ENCODE measurements at regions not wholly inside any gene's neighbourhood (a gene's known extent, or its start where the extent isn't known, plus 50 kb on each side); places are given as distances from the start of the nearest gene placed in this dataset.

- Mint-ChIP-seq H3K27me3 (peaks cover 39% of the 10 kb centered on the region), H3K9me3 (no peaks in the 10 kb centered on the region)
Observed at GRCh38 chr2:133900909-133901308, 332.6 kb upstream of the NCKAP5 start.

GRCh38 chr2:133906396-133906795 is 338.1 kb upstream of the NCKAP5 start:
- Mint-ChIP-seq H3K9me3 (peaks cover 12% of the 10 kb centered on the region), H3K36me3 (ENCODE audit: insufficient read depth) (no peaks in the 10 kb centered on the region), H3K27me3 (peaks cover 60% of the 10 kb centered on the region), H3K4me1 (no peaks in the 10 kb centered on the region), H3K4me3 (no peak overlapping the region), H3K27ac (ENCODE audit: low read depth) (no peak overlapping the region)
- ATAC-seq (replicated peaks; ENCODE audit: extremely low read depth, poor library complexity, severe bottlenecking) (no peak), DNase-seq (ENCODE audit: low spot score in 2 of 2) (no peak)

More at GRCh38 chr2:133900909-133901308, 332.6 kb upstream of the NCKAP5 start:
- no peak overlapping the region for H3K4me3 Mint-ChIP-seq
- ATAC-seq (replicated peaks; ENCODE audit: extremely low read depth, poor library complexity, severe bottlenecking), result no peak
- no peaks in the 10 kb centered on the region for H3K36me3 Mint-ChIP-seq (ENCODE audit: insufficient read depth)
- no peak overlapping the region for H3K27ac Mint-ChIP-seq (ENCODE audit: low read depth)
- DNase-seq (ENCODE audit: low spot score in 2 of 2), result no peak
- no peaks in the 10 kb centered on the region for H3K4me1 Mint-ChIP-seq

- DNase-seq (ENCODE audit: low spot score in 2 of 2), result no peak
- no peak for ATAC-seq (replicated peaks; ENCODE audit: extremely low read depth, poor library complexity, severe bottlenecking)
- H3K4me3 Mint-ChIP-seq, result no peak overlapping the region
- no peaks in the 10 kb centered on the region for H3K4me1 Mint-ChIP-seq
- no peak overlapping the region for H3K27ac Mint-ChIP-seq (ENCODE audit: low read depth)
- peaks cover 55% of the 10 kb centered on the region for H3K27me3 Mint-ChIP-seq
- peaks cover 12% of the 10 kb centered on the region for H3K9me3 Mint-ChIP-seq
- no peaks in the 10 kb centered on the region for H3K36me3 Mint-ChIP-seq (ENCODE audit: insufficient read depth)
Observed at GRCh38 chr2:133906926-133907325, 338.7 kb upstream of the NCKAP5 start.

DNA sequence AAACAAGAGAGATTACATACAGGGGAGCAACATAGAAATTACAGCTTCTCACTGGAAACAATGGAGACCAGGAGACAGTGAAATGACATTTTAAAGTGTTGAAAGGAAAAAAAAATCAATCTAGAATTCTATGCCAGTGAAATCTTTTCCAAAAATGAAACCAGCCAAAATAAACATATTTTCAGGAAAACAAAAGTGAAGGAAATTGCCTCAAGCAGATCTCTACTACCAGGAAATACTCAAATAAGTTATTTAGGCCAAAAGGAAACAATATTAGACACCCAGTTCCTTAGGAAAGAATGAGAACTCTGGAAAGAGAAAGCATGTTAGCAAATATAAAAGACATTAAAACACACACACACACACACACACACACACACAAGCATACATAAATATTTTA is 339.9 kb upstream of the NCKAP5 start:
- H3K27ac Mint-ChIP-seq (ENCODE audit: low read depth), result no peak overlapping the region
- DNase-seq (ENCODE audit: low spot score in 2 of 2) (no peak), ATAC-seq (replicated peaks; ENCODE audit: extremely low read depth, poor library complexity, severe bottlenecking) (no peak)
- peaks cover 12% of the 10 kb centered on the region for H3K9me3 Mint-ChIP-seq
- H3K4me3 Mint-ChIP-seq, result no peak overlapping the region
- peaks cover 42% of the 10 kb centered on the region for H3K27me3 Mint-ChIP-seq
- H3K4me1 Mint-ChIP-seq, result no peaks in the 10 kb centered on the region
- no peaks in the 10 kb centered on the region for H3K36me3 Mint-ChIP-seq (ENCODE audit: insufficient read depth)

DNA sequence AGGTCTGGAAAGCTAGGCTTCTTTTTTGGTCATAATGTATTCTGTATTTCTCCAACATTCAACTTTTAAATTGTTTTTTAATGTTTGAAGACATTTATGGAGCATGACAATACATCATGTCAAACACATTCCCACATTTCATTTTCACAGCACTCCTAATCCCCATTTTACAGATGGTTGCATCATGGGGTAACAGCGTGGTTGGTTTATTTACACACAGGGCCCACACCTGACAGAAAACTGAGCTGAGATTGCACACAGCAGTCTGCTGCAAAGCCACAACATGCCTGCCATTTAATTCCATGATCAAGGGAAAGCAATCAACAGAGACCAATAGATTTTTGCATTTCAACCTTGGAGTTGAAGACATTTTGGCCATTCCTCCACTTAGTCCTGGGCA is 335.7 kb upstream of the MGAT5 start:
- Mint-ChIP-seq H3K4me3 (no peak overlapping the region), H3K9me3 (no peaks in the 10 kb centered on the region), H3K27ac (ENCODE audit: low read depth) (no peak overlapping the region), H3K36me3 (ENCODE audit: insufficient read depth) (no peaks in the 10 kb centered on the region), H3K27me3 (peaks cover 16% of the 10 kb centered on the region), H3K4me1 (no peaks in the 10 kb centered on the region)
- no peak for ATAC-seq (replicated peaks; ENCODE audit: extremely low read depth, poor library complexity, severe bottlenecking)
- DNase-seq (ENCODE audit: low spot score in 2 of 2), result no peak

DNA sequence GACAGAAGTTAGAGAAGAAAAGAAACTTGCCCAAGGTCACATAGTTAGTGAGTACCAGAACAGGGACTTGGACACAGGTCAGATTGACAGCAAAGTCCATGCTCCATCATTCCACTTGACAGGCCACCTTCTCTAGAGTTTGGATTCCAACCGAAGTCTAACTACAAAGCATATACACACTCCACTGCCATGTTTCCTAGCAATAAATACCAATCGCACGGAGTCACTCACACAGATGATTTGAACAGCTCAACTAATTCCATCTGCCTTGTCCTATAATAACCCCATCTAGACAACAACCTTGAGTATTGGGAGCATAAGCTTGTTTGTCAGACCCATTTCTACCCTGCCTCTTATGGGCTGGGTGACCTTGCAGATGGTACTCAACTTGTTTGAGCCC is 334.6 kb upstream of the MGAT5 start:
- H3K9me3 Mint-ChIP-seq, result no peaks in the 10 kb centered on the region
- ATAC-seq (replicated peaks; ENCODE audit: extremely low read depth, poor library complexity, severe bottlenecking), result no peak
- no peaks in the 10 kb centered on the region for H3K4me1 Mint-ChIP-seq
- peaks cover 24% of the 10 kb centered on the region for H3K27me3 Mint-ChIP-seq
- no peak overlapping the region for H3K4me3 Mint-ChIP-seq
- no peak for DNase-seq (ENCODE audit: low spot score in 2 of 2)
- H3K36me3 Mint-ChIP-seq (ENCODE audit: insufficient read depth), result no peaks in the 10 kb centered on the region
- H3K27ac Mint-ChIP-seq (ENCODE audit: low read depth), result no peak overlapping the region

GRCh38 chr2:133927894-133928293 is 326.0 kb upstream of the MGAT5 start:
- H3K27ac Mint-ChIP-seq (ENCODE audit: low read depth), result no peak overlapping the region
- H3K36me3 Mint-ChIP-seq (ENCODE audit: insufficient read depth), result no peaks in the 10 kb centered on the region
- no peak for DNase-seq (ENCODE audit: low spot score in 2 of 2)

GRCh38 chr2:133936096-133936495 is 317.8 kb upstream of the MGAT5 start:
- ATAC-seq (replicated peaks; ENCODE audit: extremely low read depth, poor library complexity, severe bottlenecking) (no peak), DNase-seq (ENCODE audit: low spot score in 2 of 2) (no peak)
- H3K36me3 Mint-ChIP-seq (ENCODE audit: insufficient read depth), result no peaks in the 10 kb centered on the region
- no peaks in the 10 kb centered on the region for H3K4me1 Mint-ChIP-seq
- no peaks in the 10 kb centered on the region for H3K9me3 Mint-ChIP-seq
- H3K27me3 Mint-ChIP-seq, result peaks cover 47% of the 10 kb centered on the region
- H3K4me3 Mint-ChIP-seq, result no peak overlapping the region
- H3K27ac Mint-ChIP-seq (ENCODE audit: low read depth), result no peak overlapping the region

More at GRCh38 chr2:133927894-133928293, 326.0 kb upstream of the MGAT5 start:
- H3K4me3 Mint-ChIP-seq, result no peak overlapping the region
- no peaks in the 10 kb centered on the region for H3K4me1 Mint-ChIP-seq
- peaks cover 36% of the 10 kb centered on the region for H3K27me3 Mint-ChIP-seq
- H3K9me3 Mint-ChIP-seq, result no peaks in the 10 kb centered on the region
- no peak for ATAC-seq (replicated peaks; ENCODE audit: extremely low read depth, poor library complexity, severe bottlenecking)

DNA sequence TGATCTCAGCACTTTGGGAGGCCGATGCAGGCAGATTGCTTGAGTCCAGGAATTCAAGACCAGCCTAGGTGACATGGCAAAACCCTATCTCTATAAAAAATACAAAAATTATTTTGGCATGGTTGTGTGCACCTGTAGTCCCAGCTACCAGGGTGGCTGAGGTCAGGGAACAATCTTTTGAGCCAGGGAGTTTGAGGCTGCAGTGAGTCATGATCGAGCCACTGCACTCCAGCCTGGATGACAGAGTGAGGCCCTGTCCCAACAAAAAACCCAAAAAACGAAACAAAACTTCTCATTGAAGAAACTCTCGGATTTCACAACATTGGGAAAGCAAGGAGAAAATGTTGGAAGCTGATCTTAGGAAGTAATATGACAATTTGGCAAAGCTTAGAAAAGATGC is 317.3 kb upstream of the MGAT5 start:
- DNase-seq (ENCODE audit: low spot score in 2 of 2) (no peak), ATAC-seq (replicated peaks; ENCODE audit: extremely low read depth, poor library complexity, severe bottlenecking) (no peak)
- Mint-ChIP-seq H3K36me3 (ENCODE audit: insufficient read depth) (no peaks in the 10 kb centered on the region), H3K27me3 (peaks cover 47% of the 10 kb centered on the region), H3K27ac (ENCODE audit: low read depth) (no peak overlapping the region), H3K9me3 (no peaks in the 10 kb centered on the region), H3K4me1 (no peaks in the 10 kb centered on the region), H3K4me3 (no peak overlapping the region)

GRCh38 chr2:133937669-133938068 is 316.2 kb upstream of the MGAT5 start:
- ATAC-seq (replicated peaks; ENCODE audit: extremely low read depth, poor library complexity, severe bottlenecking) (no peak), DNase-seq (ENCODE audit: low spot score in 2 of 2) (no peak)
- Mint-ChIP-seq H3K9me3 (no peaks in the 10 kb centered on the region), H3K4me3 (no peak overlapping the region), H3K4me1 (no peaks in the 10 kb centered on the region), H3K36me3 (ENCODE audit: insufficient read depth) (no peaks in the 10 kb centered on the region), H3K27me3 (peaks cover 58% of the 10 kb centered on the region), H3K27ac (ENCODE audit: low read depth) (no peak overlapping the region)

DNA sequence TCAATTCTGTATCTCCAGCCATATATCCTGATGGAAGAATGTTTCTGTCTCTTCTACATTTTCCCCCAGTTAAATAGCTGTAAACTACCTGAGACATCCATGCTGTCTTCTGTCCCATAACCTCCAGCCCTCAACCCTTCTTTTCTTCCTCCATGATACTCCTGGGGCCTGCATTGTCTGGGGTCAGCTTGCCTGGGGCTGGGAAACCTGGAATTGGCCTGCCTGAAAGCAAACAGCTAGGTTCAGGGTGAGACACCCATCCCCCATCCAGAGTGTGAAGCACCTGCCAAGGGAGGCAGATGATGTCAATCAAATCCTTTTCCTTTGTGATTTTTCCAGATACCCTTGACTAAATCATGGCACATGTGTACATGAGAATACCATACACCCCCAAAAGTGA is 313.7 kb upstream of the MGAT5 start:
- Mint-ChIP-seq H3K4me1 (no peaks in the 10 kb centered on the region), H3K4me3 (no peak overlapping the region), H3K27me3 (peaks cover 61% of the 10 kb centered on the region), H3K27ac (ENCODE audit: low read depth) (no peak overlapping the region), H3K36me3 (ENCODE audit: insufficient read depth) (no peaks in the 10 kb centered on the region), H3K9me3 (no peaks in the 10 kb centered on the region)
- no peak for DNase-seq (ENCODE audit: low spot score in 2 of 2)
- ATAC-seq (replicated peaks; ENCODE audit: extremely low read depth, poor library complexity, severe bottlenecking), result no peak

- Mint-ChIP-seq H3K9me3 (no peaks in the 10 kb centered on the region), H3K4me1 (no peaks in the 10 kb centered on the region), H3K27ac (ENCODE audit: low read depth) (no peak overlapping the region), H3K27me3 (peaks cover 50% of the 10 kb centered on the region), H3K4me3 (no peak overlapping the region), H3K36me3 (ENCODE audit: insufficient read depth) (no peaks in the 10 kb centered on the region)
- ATAC-seq (replicated peaks; ENCODE audit: extremely low read depth, poor library complexity, severe bottlenecking) (no peak), DNase-seq (ENCODE audit: low spot score in 2 of 2) (no peak)
Observed at GRCh38 chr2:133941666-133942065, 312.2 kb upstream of the MGAT5 start.

DNA sequence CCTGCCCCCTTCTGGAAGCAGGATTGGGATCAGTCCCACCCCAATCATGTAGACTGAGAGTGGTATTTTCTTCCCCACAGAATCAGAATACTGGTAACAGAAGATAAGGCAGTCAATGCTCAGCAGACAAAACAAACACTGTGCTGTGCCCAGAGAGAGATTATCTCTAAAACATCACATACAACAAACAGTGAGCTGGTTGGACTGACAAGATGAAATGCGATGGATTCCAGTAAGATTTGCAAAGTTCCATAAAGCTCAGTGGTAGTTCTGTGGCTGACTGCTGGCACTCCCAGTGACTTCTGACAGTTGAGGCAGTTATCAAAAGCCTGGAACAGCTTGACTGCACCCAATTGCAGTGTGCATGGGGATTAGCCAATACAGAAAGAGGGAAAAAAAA is 311.5 kb upstream of the MGAT5 start:
- Mint-ChIP-seq H3K9me3 (no peaks in the 10 kb centered on the region), H3K4me3 (no peak overlapping the region), H3K36me3 (ENCODE audit: insufficient read depth) (no peaks in the 10 kb centered on the region), H3K27me3 (peaks cover 43% of the 10 kb centered on the region), H3K27ac (ENCODE audit: low read depth) (no peak overlapping the region), H3K4me1 (no peaks in the 10 kb centered on the region)
- DNase-seq (ENCODE audit: low spot score in 2 of 2), result no peak
- ATAC-seq (replicated peaks; ENCODE audit: extremely low read depth, poor library complexity, severe bottlenecking), result no peak

- peaks cover 36% of the 10 kb centered on the region for H3K27me3 Mint-ChIP-seq
- no peak for ATAC-seq (replicated peaks; ENCODE audit: extremely low read depth, poor library complexity, severe bottlenecking)
- no peaks in the 10 kb centered on the region for H3K36me3 Mint-ChIP-seq (ENCODE audit: insufficient read depth)
- DNase-seq (ENCODE audit: low spot score in 2 of 2), result no peak
- H3K27ac Mint-ChIP-seq (ENCODE audit: low read depth), result no peak overlapping the region
- no peaks in the 10 kb centered on the region for H3K9me3 Mint-ChIP-seq
- H3K4me3 Mint-ChIP-seq, result no peak overlapping the region
- H3K4me1 Mint-ChIP-seq, result no peaks in the 10 kb centered on the region
Observed at GRCh38 chr2:133943108-133943507, 310.8 kb upstream of the MGAT5 start.

Measured in central memory CD8-positive, alpha-beta T cell (primary cell).